Liver (tissue), 8 donors: ENCODE measurements at regions not wholly inside any gene's neighbourhood (a gene's known extent, or its start where the extent isn't known, plus 50 kb on each side); places are given as distances from the start of the nearest gene placed in this dataset.

Experiments
- DNase-seq: peaks from one replicate; pipeline ENCODE4 v3.0.0-alpha.2; 2017; ENCODE audit warnings: low spot score
- H3K27ac ChIP-seq, 2 donors: one replicate each; pipeline ENCODE4 v1.7.0; 2013; ENCODE audit warnings: inconsistent platforms in 2 of 2, low read length in 2 of 2, control low read depth in 1 of 2, low read depth in 1 of 2, mild to moderate bottlenecking in 1 of 2
- H3K27me3 ChIP-seq, 4 donors: one replicate each; pipeline versions ENCODE4 v1.6.1 to v1.7.0; 2013; ENCODE audit warnings: low read length in 3 of 4, inconsistent platforms in 1 of 4, mild to moderate bottlenecking in 1 of 4, moderate library complexity in 1 of 4; ENCODE audit not compliant: control insufficient read depth in 4 of 4, insufficient read depth in 4 of 4
- H3K36me3 ChIP-seq, 4 donors: one replicate each; pipeline versions ENCODE4 v1.6.1 to v1.7.0; 2013; ENCODE audit warnings: low read length in 3 of 4, mild to moderate bottlenecking in 3 of 4, low read depth in 1 of 4, moderate library complexity in 1 of 4; ENCODE audit not compliant: control insufficient read depth in 4 of 4, insufficient read depth in 3 of 4
- H3K4me1 ChIP-seq, 4 donors: one replicate each; pipeline versions ENCODE4 v1.6.1 to v1.7.0; 2013; ENCODE audit warnings: low read length in 3 of 4, mild to moderate bottlenecking in 3 of 4, moderate library complexity in 1 of 4; ENCODE audit not compliant: control insufficient read depth in 4 of 4, insufficient read depth in 4 of 4
- H3K4me3 ChIP-seq, 3 donors: one replicate each; pipeline versions ENCODE4 v1.6.1 to v1.7.0; 2013; ENCODE audit warnings: low read length in 3 of 3, control low read depth in 1 of 3, low read depth in 1 of 3, mild to moderate bottlenecking in 1 of 3
- H3K9ac ChIP-seq, 2 donors: one replicate each; pipeline ENCODE4 v1.7.0; 2013; ENCODE audit warnings: low read length in 2 of 2, mild to moderate bottlenecking in 2 of 2, moderate library complexity in 2 of 2, control low read depth in 1 of 2, low read depth in 1 of 2
- H3K9me3 ChIP-seq, 4 donors: one replicate each; pipeline versions ENCODE4 v1.6.1 to v1.7.0; 2013; ENCODE audit warnings: low read length in 3 of 4; ENCODE audit not compliant: control insufficient read depth in 4 of 4
- ATF3 ChIP-seq: IDR thresholded peaks from 2 replicates; pipeline ENCODE4 v1.6.1; 2016; ENCODE audit warnings: antibody characterized with exemption
- CTCF ChIP-seq: fragments of 150-350 bp; IDR thresholded peaks from 2 replicates; pipeline ENCODE4 v1.5.1; 2017; ENCODE audit warnings: improper control_type of control experiment, low read depth, low read length; ENCODE audit not compliant: missing input control
- EGR1 ChIP-seq, 2 donors: IDR thresholded peaks; 2 replicates each; pipeline ENCODE4 v1.6.1; 2016 to 2018; ENCODE audit warnings: antibody characterized with exemption in 2 of 2, low read depth in 2 of 2
- FOXA1 ChIP-seq: IDR thresholded peaks from 2 replicates; pipeline ENCODE4 v1.6.1; 2016; ENCODE audit warnings: antibody characterized with exemption
- FOXA2 ChIP-seq: IDR thresholded peaks from 2 replicates; pipeline ENCODE4 v1.6.1; 2016; ENCODE audit warnings: antibody characterized with exemption
- GABPA ChIP-seq, 2 donors: IDR thresholded peaks in 1 of 2; conservative IDR thresholded peaks in 1 of 2; 2 replicates each; pipeline ENCODE4 v1.6.1; 2016; ENCODE audit warnings: antibody characterized with exemption in 2 of 2, mild to moderate bottlenecking in 1 of 2, moderate library complexity in 1 of 2
- HNF4A ChIP-seq, 2 donors: conservative IDR thresholded peaks; 2 replicates each; pipeline ENCODE4 v1.6.1; 2016; ENCODE audit warnings: antibody characterized with exemption in 2 of 2, mild to moderate bottlenecking in 2 of 2
- HNF4G ChIP-seq: IDR thresholded peaks from 2 replicates; pipeline ENCODE4 v1.6.1; 2016; ENCODE audit warnings: antibody characterized with exemption
- JUND ChIP-seq, 2 donors: IDR thresholded peaks; 2 replicates each; pipeline ENCODE4 v1.6.1; 2016; ENCODE audit warnings: antibody characterized with exemption in 2 of 2
- MAX ChIP-seq: IDR thresholded peaks from 2 replicates; pipeline ENCODE4 v1.6.1; 2016; ENCODE audit warnings: antibody characterized with exemption
- NR2F2 ChIP-seq: IDR thresholded peaks from 2 replicates; pipeline ENCODE4 v1.6.1; 2016; ENCODE audit warnings: antibody characterized with exemption
- REST ChIP-seq: IDR thresholded peaks from 2 replicates; pipeline ENCODE4 v1.6.1; 2016; ENCODE audit warnings: antibody characterized with exemption, mild to moderate bottlenecking
- RXRA ChIP-seq, 2 donors: IDR thresholded peaks; 2 replicates each; pipeline ENCODE4 v1.6.1; 2017 to 2018; ENCODE audit warnings: antibody characterized with exemption in 2 of 2, mild to moderate bottlenecking in 1 of 2
- SP1 ChIP-seq: IDR thresholded peaks from 2 replicates; pipeline ENCODE4 v1.6.1; 2018; ENCODE audit warnings: antibody characterized with exemption, mild to moderate bottlenecking
- TAF1 ChIP-seq: conservative IDR thresholded peaks from 2 replicates; pipeline ENCODE4 v1.6.1; 2016; ENCODE audit warnings: antibody characterized with exemption, mild to moderate bottlenecking
- YY1 ChIP-seq: IDR thresholded peaks from 2 replicates; pipeline ENCODE4 v1.6.1; 2016; ENCODE audit warnings: antibody characterized with exemption, mild to moderate bottlenecking
- WGBS: extraction: QIAGEN DNeasy Blood & Tissue Kit; methylation state at CpG from one replicate; pipeline ENCODE4 v1.1.7; 2013; 5-methylcytosine and 5-hydroxymethylcytosine counted together
- donor health status: healthy.
- donor health status: healthy.
- donor health status: healthy.
- donor health status: healthy.
- donor health status: healthy.

GRCh38 chr21:35969281-35969680 lies 91.0 kb downstream of the SETD4 start:
- DNase-seq, result no peak
- no peaks in the 10 kb centered on the region for H3K9me3 ChIP-seq
- no peak overlapping the region for H3K27ac ChIP-seq
- 95% methylated on average over 6 of the region's 6 CpGs for WGBS
- H3K9ac ChIP-seq, result no peak overlapping the region
- H3K36me3 ChIP-seq, result no peaks in the 10 kb centered on the region
- no peaks in the 10 kb centered on the region for H3K4me1 ChIP-seq
- H3K27me3 ChIP-seq, result peaks cover 0 to 4% (median 0%) of the 10 kb centered on the region in 4 donors
- TF ChIP-seq HNF4G, result no peak
- H3K4me3 ChIP-seq, result no peak overlapping the region

GRCh38 chr21:35968564-35968963 lies 91.8 kb downstream of the SETD4 start:
- Histone ChIP-seq H3K27ac (no peak overlapping the region), H3K36me3 (no peaks in the 10 kb centered on the region), H3K4me3 (no peak overlapping the region), H3K9ac (no peak overlapping the region), H3K9me3 (no peaks in the 10 kb centered on the region), H3K27me3 (peaks cover 0 to 4% (median 0%) of the 10 kb centered on the region in 4 donors), H3K4me1 (no peaks in the 10 kb centered on the region)
- 89% methylated on average over 3 of the region's 3 CpGs for WGBS
- no peak for TF ChIP-seq HNF4G
- TF ChIP-seq GABPA (IDR thresholded peaks at IDR 0.05 in 1 of 2, conservative IDR thresholded peaks at IDR 0.05 in 1 of 2), result no peak
- TF ChIP-seq EGR1 (IDR thresholded peaks at IDR 0.05; ENCODE audit: low read depth in 2 of 2), result no peak
- no peak for TF ChIP-seq TAF1
- TF ChIP-seq REST, result no peak
- no peak for TF ChIP-seq NR2F2
- no peak for TF ChIP-seq FOXA2
- TF ChIP-seq FOXA1, result no peak
- no peak for TF ChIP-seq HNF4A (conservative IDR thresholded peaks at IDR 0.05)
- TF ChIP-seq RXRA (IDR thresholded peaks at IDR 0.05), result no peak
- TF ChIP-seq JUND (IDR thresholded peaks at IDR 0.05), result no peak
- no peak for TF ChIP-seq YY1
- TF ChIP-seq MAX, result no peak
- no peak for TF ChIP-seq SP1
- DNase-seq, result no peak

- DNase-seq, result no peak
- 58% methylated on average over 4 of the region's 4 CpGs for WGBS
- Histone ChIP-seq H3K27me3 (peaks cover 0 to 4% (median 2%) of the 10 kb centered on the region in 4 donors), H3K9ac (no peak overlapping the region), H3K9me3 (no peaks in the 10 kb centered on the region), H3K27ac (no peak overlapping the region), H3K36me3 (no peaks in the 10 kb centered on the region), H3K4me3 (no peak overlapping the region), H3K4me1 (no peaks in the 10 kb centered on the region)
- TF ChIP-seq REST (no peak), ATF3 (no peak), JUND (IDR thresholded peaks at IDR 0.05) (no peak), GABPA (IDR thresholded peaks at IDR 0.05 in 1 of 2, conservative IDR thresholded peaks at IDR 0.05 in 1 of 2) (no peak), YY1 (no peak), NR2F2 (no peak), HNF4A (conservative IDR thresholded peaks at IDR 0.05) (no peak), MAX (no peak), CTCF (no peak), TAF1 (no peak), HNF4G (no peak), EGR1 (IDR thresholded peaks at IDR 0.05; ENCODE audit: low read depth in 2 of 2) (no peak)
Measured at GRCh38 chr21:35965699-35966098, 94.6 kb downstream of the SETD4 start.
